ENCODE measurements at regions not wholly inside any gene's neighbourhood (a gene's known extent, or its start where the extent isn't known, plus 50 kb on each side); places are given as distances from the start of the nearest gene placed in this dataset.

DNA sequence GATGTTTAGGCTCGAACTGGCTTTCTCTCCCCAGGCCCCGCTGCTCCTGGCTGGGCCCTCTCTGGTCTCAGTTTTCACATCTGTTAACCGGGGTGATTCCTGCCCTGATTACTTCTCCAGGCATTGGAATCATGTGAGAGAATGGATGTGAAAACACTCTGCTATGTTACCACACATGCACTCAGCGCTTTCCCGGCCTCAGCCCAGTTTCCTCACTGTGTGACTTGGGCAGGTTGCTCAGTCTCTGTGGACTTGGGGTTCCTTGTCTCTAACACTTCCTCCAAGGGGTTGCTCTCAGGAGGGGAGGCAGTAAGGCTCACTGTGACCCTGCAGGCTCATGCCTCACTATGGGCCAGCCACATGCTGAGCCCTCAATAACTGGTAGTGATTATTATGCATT, 230.4 kb upstream of the HS6ST1 start:
- Histone ChIP-seq H3K4me1 (ENCODE audit: control insufficient read depth, extremely low read depth, insufficient read depth, low read length) (no peaks in the 10 kb centered on the region), H3K36me3 (ENCODE audit: control insufficient read depth, insufficient read depth, low read length) (no peaks in the 10 kb centered on the region), H3K9ac (ENCODE audit: insufficient read depth, low read length) (no peak overlapping the region), H3K27ac (ENCODE audit: insufficient read depth, low read length) (no peak overlapping the region), H3K79me2 (ENCODE audit: control insufficient read depth, insufficient read depth, low read length) (no peaks in the 10 kb centered on the region), H3K4me3 (replicated peaks in 1 of 4; ENCODE audit: control extremely low read depth in 1 of 4, insufficient read depth in 1 of 4, low read depth in 3 of 4, low read length in 4 of 4) (no peak overlapping the region), H4K20me1 (ENCODE audit: control insufficient read depth, extremely low read depth, insufficient read depth, low read length) (no peaks in the 10 kb centered on the region), H3K4me2 (ENCODE audit: extremely low read depth, insufficient read depth, low read length) (no peak overlapping the region), H3K27me3 (ENCODE audit: control insufficient read depth, insufficient read depth, low read length) (no peaks in the 10 kb centered on the region), H2AFZ (ENCODE audit: low read length) (no peak overlapping the region), H3K9me3 (ENCODE audit: control insufficient read depth, insufficient read depth, low read depth, low read length) (no peaks in the 10 kb centered on the region)
- DNase-seq (ENCODE audit: low read depth in 2 of 2): peak in 1 of 2 donors; percentile 6
- TF ChIP-seq, protein P1, sequence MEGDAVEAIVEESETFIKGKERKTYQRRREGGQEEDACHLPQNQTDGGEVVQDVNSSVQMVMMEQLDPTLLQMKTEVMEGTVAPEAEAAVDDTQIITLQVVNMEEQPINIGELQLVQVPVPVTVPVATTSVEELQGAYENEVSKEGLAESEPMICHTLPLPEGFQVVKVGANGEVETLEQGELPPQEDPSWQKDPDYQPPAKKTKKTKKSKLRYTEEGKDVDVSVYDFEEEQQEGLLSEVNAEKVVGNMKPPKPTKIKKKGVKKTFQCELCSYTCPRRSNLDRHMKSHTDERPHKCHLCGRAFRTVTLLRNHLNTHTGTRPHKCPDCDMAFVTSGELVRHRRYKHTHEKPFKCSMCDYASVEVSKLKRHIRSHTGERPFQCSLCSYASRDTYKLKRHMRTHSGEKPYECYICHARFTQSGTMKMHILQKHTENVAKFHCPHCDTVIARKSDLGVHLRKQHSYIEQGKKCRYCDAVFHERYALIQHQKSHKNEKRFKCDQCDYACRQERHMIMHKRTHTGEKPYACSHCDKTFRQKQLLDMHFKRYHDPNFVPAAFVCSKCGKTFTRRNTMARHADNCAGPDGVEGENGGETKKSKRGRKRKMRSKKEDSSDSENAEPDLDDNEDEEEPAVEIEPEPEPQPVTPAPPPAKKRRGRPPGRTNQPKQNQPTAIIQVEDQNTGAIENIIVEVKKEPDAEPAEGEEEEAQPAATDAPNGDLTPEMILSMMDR (conservative IDR thresholded peaks at IDR 0.05 in 1 of 2, IDR thresholded peaks at IDR 0.05 in 1 of 2; ENCODE audit: low read depth in 1 of 2, low read length in 2 of 2): no peak

DNA sequence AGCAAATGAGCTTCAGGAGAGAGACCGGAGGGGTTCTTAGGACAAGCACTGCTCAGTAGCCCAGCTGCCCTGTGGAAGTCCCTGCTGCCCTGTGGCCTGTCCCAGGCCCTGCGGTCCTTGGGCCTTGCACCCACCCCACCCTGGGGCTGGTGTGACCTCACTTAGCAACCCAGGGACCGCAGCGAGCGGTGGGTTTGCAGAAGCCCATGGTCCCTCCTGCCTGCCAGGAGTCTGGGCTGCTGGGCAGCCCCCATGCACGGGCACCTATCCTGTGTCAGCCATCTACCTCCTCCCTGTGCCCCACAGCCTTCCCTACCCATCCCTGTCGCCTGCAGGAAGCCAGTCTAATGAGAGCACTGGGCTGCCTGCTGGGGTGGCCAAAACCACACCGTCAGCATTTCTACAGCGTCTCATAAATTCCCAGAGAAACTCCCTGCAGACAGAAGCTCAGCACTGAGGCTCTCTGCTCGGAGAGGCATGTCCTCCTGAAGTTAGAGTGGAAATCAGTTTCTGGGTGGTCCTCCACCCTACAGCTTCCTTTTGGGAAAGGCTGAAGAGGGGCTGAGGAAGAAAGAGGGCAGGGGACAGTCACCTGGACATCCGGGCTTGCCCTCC, 231.1 kb upstream of the HS6ST1 start:
- Histone ChIP-seq H3K36me3 (ENCODE audit: control insufficient read depth, insufficient read depth, low read length) (no peaks in the 10 kb centered on the region), H4K20me1 (ENCODE audit: control insufficient read depth, extremely low read depth, insufficient read depth, low read length) (no peaks in the 10 kb centered on the region), H3K9me3 (ENCODE audit: control insufficient read depth, insufficient read depth, low read depth, low read length) (no peaks in the 10 kb centered on the region), H3K27me3 (ENCODE audit: control insufficient read depth, insufficient read depth, low read length) (no peaks in the 10 kb centered on the region), H3K4me2 (ENCODE audit: extremely low read depth, insufficient read depth, low read length) (no peak overlapping the region), H3K4me1 (ENCODE audit: control insufficient read depth, extremely low read depth, insufficient read depth, low read length) (no peaks in the 10 kb centered on the region), H3K79me2 (ENCODE audit: control insufficient read depth, insufficient read depth, low read length) (no peaks in the 10 kb centered on the region), H3K4me3 (replicated peaks in 1 of 4; ENCODE audit: control extremely low read depth in 1 of 4, insufficient read depth in 1 of 4, low read depth in 3 of 4, low read length in 4 of 4) (no peak overlapping the region), H3K27ac (ENCODE audit: insufficient read depth, low read length) (no peak overlapping the region), H2AFZ (ENCODE audit: low read length) (no peak overlapping the region), H3K9ac (ENCODE audit: insufficient read depth, low read length) (no peak overlapping the region)
- no peak for TF ChIP-seq EZH2 (IDR thresholded peaks at IDR 0.05; ENCODE audit: low read length, missing control alignments)
- TF ChIP-seq, protein P1 (conservative IDR thresholded peaks at IDR 0.05 in 1 of 2, IDR thresholded peaks at IDR 0.05 in 1 of 2; ENCODE audit: low read depth in 1 of 2, low read length in 2 of 2): no peak
- peak in 1 of 2 donors; percentile 27 for DNase-seq (ENCODE audit: low read depth in 2 of 2)

DNA sequence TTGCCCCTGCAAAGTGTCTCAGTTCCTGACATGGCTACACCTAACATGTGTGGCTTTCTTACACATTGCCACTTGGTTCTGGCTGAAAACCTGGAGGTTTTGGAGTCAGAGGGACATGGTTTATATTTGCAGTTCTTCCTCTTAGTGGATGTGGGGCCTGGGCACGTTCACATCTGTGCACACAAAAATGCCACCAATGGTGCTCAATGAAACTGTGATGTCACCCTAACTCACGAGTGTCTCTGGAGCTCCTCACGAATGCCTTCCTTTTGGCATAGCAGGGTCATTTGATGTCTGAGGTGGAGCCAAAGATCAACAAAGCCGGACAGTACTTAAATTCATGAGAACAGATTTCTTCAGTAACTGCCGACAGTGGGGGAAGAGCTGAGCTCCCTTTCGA, 231.7 kb upstream of the HS6ST1 start:
- Histone ChIP-seq H4K20me1 (ENCODE audit: control insufficient read depth, extremely low read depth, insufficient read depth, low read length) (no peaks in the 10 kb centered on the region), H2AFZ (ENCODE audit: low read length) (no peak overlapping the region), H3K9me3 (ENCODE audit: control insufficient read depth, insufficient read depth, low read depth, low read length) (no peaks in the 10 kb centered on the region), H3K9ac (ENCODE audit: insufficient read depth, low read length) (no peak overlapping the region), H3K4me3 (replicated peaks in 1 of 4; ENCODE audit: control extremely low read depth in 1 of 4, insufficient read depth in 1 of 4, low read depth in 3 of 4, low read length in 4 of 4) (no peak overlapping the region), H3K4me2 (ENCODE audit: extremely low read depth, insufficient read depth, low read length) (no peak overlapping the region), H3K27me3 (ENCODE audit: control insufficient read depth, insufficient read depth, low read length) (no peaks in the 10 kb centered on the region), H3K79me2 (ENCODE audit: control insufficient read depth, insufficient read depth, low read length) (no peaks in the 10 kb centered on the region), H3K4me1 (ENCODE audit: control insufficient read depth, extremely low read depth, insufficient read depth, low read length) (no peaks in the 10 kb centered on the region), H3K27ac (ENCODE audit: insufficient read depth, low read length) (no peak overlapping the region), H3K36me3 (ENCODE audit: control insufficient read depth, insufficient read depth, low read length) (no peaks in the 10 kb centered on the region)
- DNase-seq (ENCODE audit: low read depth in 2 of 2): no peak
- no peak for TF ChIP-seq EZH2 (IDR thresholded peaks at IDR 0.05; ENCODE audit: low read length, missing control alignments)
- TF ChIP-seq, protein P1 (conservative IDR thresholded peaks at IDR 0.05 in 1 of 2, IDR thresholded peaks at IDR 0.05 in 1 of 2; ENCODE audit: low read depth in 1 of 2, low read length in 2 of 2): no peak
